HAP-1 (cell line): ENCODE measurements at regions not wholly inside any gene's neighbourhood (a gene's known extent, or its start where the extent isn't known, plus 50 kb on each side); places are given as distances from the start of the nearest gene placed in this dataset.

Experiments used
- DNase-seq, 2 experiments: peaks; one replicate each; pipeline ENCODE4 v3.0.0-alpha.2; 2016 to 2020; ENCODE audit warnings: low spot score in 2 of 2
- H3K27me3 ChIP-seq: fragments of 250-450 bp; sonication (Bioruptor Pico); 2 replicates; pipeline ENCODE4 v1.5.1; 2020; ENCODE audit warnings: low read depth, mild to moderate bottlenecking, moderate library complexity
- H3K36me3 ChIP-seq: fragments of 250-450 bp; sonication (Bioruptor Pico); replicated peaks from 2 replicates; pipeline ENCODE4 v1.5.1; 2020; ENCODE audit warnings: mild to moderate bottlenecking
- H3K4me1 ChIP-seq: fragments of 250-450 bp; sonication (Bioruptor Pico); 2 replicates; pipeline ENCODE4 v1.5.1; 2020; ENCODE audit warnings: mild to moderate bottlenecking
- H3K4me3 ChIP-seq: fragments of 250-450 bp; sonication (Bioruptor Pico); 2 replicates; pipeline ENCODE4 v1.5.1; 2020; ENCODE audit warnings: mild to moderate bottlenecking, moderate library complexity
- H3K9me3 ChIP-seq: fragments of 250-450 bp; sonication (Bioruptor Pico); 2 replicates; pipeline ENCODE4 v1.5.1; 2020; ENCODE audit warnings: mild to moderate bottlenecking, moderate library complexity
- in situ Hi-C: fragments of 300-500 bp; cut with MboI; formaldehyde crosslinking; loops from 3 replicates; pipeline ENCODE4 v1.14.3; 2020; ENCODE audit warnings: low sequenced_read_pairs, inconsistent platforms, mixed read lengths

DNA sequence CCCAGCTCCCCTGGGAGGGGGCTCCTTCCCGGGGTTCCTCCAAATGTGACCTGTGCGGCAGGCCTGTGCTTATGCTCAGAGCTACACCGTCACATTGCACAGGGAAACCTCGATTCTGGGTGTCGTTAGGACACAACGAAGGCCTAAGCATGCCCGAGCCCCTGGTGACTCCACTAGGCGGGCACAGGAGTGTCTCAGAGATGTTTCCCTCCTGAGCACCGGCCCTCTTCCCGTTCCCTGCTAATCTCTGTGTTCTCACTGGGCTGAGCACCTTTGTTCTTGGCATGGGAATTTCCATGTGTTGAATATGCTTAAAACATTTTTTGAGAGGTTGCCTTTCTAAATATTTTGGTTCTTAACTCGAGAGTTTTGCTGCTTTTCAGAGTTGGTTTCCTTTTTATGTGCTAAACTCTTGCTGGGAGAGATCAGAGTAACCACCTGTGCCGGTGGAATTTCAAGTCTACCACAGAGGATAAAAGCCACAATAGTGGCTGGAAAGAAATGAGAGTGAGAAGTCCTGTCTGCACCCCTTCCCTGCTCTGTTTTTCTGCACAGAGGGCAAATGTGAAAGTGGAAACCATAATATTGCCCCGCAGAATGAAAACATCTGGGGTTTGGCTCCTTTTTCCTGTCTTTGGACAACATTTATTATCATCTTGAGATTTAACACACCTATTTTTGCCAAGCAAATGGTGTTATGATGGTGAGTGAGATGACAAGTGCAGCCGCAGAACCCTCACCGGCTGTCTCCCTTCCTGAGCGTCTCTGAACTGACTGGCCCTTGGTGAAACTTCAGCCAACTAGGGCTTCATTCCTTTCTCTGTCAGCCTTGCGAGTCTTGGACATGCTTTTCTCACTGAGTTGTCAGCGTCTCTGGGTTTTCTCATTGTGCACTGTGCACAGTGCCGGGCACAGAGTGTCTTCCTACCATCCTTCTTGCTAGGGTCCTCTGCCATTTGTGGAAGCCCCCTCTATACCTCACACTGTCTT lies 154.1 kb downstream of the VAPA start:
- Histone ChIP-seq H3K36me3 (no peaks in the 10 kb centered on the region), H3K27me3 (no peaks in the 10 kb centered on the region), H3K4me1 (no peaks in the 10 kb centered on the region; the same call in 1 of the 2 replicates), H3K4me3 (no peak overlapping the region), H3K9me3 (no peaks in the 10 kb centered on the region)
- in situ Hi-C loops = no loop called here
- DNase-seq = no peak

DNA sequence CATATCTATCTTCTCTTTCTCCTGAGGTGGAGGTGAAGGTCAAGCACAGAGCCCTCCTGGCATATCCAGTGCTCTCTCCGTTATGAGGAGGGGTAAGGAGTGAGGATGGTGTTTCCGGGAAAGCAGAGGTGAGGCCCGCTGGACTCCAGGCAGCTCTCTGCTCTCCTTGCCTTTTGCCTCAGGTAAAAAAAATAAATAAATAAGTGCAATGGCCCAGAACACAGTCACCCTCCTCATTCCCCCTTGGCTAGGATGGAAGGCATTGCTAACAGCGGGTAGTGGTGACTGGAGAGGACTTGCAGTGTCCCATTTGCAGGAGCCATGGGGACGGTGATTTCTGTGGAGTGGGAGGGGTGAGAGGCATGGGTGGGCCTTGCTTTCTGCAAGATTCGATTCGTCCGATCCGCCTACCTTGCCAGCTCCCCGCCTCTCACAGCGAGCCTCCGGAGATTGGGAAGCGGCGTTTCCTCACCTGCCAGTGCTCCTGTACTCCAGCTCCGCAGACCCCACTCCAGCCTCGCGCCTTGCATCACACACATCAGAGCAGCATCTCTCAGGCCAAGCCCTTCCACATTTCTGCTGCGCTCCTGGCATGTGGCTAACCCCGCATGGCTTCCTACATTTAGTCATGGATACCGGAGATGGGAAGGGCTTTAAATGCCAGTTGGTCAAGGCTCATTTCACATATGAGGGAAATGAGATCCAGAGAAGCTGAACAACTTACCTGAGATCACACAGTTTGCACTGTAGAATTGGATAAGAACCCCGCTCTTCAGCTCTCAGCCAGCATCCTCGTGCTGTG lies 155.2 kb downstream of the VAPA start:
- no peak for DNase-seq
- Histone ChIP-seq H3K36me3 (no peaks in the 10 kb centered on the region), H3K4me1 (no peaks in the 10 kb centered on the region; the same call in 1 of the 2 replicates), H3K27me3 (no peaks in the 10 kb centered on the region), H3K9me3 (no peaks in the 10 kb centered on the region), H3K4me3 (no peak overlapping the region)
- in situ Hi-C loops = no loop called here

DNA sequence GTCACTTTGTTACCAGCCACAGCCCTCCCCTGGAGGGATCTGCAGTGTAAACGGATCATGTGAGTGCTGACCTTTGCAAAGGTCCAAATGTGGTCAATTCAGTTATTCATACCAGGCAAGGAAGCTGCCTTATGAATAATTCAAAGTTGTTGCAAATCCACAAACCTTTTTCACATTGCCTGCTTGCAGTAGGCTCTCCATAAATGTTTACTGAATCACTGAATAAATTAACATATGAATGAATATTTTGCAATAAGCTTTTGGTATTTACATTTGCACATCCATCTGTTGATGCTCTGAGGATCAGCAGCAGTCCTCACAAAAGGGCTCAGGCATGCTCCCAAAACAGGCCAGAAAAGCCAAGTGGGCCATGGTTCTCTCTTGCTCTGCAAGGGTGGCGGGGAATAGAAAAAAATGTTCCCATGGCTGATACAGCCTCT lies 156.8 kb downstream of the VAPA start:
- in situ Hi-C loops = no loop called here
- Histone ChIP-seq H3K27me3 (no peaks in the 10 kb centered on the region), H3K36me3 (no peaks in the 10 kb centered on the region), H3K9me3 (no peaks in the 10 kb centered on the region), H3K4me3 (no peak overlapping the region), H3K4me1 (no peaks in the 10 kb centered on the region; the same call in 1 of the 2 replicates)
- peak; percentile 37 to 38 for DNase-seq

DNA sequence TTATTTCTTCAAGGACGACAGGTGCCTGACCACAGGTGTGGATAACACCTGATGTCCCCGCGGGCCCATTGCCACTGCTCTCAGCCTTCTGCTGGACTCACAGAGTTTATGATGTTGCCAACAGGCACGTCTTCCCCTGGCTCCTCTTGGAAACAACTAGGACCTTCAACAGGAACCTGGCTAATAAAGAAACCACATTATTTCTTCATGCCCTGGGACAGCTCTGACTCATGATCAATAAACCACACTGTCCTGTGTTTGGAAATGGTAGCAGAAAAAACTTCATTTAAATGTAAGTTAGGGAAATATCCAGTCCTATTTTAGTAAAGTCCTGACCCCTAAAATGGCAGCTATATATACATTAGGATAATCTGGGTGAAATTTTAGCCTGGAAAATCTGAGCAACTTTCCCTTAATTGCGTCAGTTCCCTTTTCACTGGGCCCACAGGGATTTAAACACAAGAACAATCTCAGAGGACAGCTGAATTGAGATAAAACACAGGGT lies 158.9 kb downstream of the VAPA start:
- Histone ChIP-seq H3K4me3 (no peak overlapping the region), H3K27me3 (no peaks in the 10 kb centered on the region), H3K36me3 (no peaks in the 10 kb centered on the region), H3K9me3 (no peaks in the 10 kb centered on the region), H3K4me1 (no peaks in the 10 kb centered on the region; the same call in 1 of the 2 replicates)
- in situ Hi-C loops = no loop called here
- no peak for DNase-seq

DNA sequence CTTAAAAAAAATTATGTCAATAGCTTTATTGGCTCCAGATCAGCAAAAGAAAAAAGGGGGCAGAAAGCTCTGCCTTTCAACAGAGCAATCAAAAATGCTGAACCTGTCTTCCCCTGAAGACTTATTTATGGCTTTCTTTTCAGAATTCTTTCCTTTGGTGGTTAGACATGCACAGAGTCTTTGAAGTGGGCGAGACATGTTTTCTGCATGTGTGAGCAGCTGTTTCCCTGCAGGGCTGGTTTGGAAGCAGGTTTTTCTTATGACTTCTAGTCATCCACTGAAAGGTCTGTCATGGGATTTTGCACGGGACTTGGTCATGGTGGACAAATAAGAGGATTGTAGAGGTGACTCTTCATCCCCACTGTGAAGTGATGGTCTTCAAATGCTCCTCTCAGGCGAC lies 160.3 kb downstream of the VAPA start:
- in situ Hi-C loops = no loop called here
- no peaks in the 10 kb centered on the region for H3K9me3 ChIP-seq
- H3K4me1 ChIP-seq = no peaks in the 10 kb centered on the region; the same call in 1 of the 2 replicates
- no peaks in the 10 kb centered on the region for H3K36me3 ChIP-seq
- H3K4me3 ChIP-seq = no peak overlapping the region
- no peaks in the 10 kb centered on the region for H3K27me3 ChIP-seq
- no peak for DNase-seq

DNA sequence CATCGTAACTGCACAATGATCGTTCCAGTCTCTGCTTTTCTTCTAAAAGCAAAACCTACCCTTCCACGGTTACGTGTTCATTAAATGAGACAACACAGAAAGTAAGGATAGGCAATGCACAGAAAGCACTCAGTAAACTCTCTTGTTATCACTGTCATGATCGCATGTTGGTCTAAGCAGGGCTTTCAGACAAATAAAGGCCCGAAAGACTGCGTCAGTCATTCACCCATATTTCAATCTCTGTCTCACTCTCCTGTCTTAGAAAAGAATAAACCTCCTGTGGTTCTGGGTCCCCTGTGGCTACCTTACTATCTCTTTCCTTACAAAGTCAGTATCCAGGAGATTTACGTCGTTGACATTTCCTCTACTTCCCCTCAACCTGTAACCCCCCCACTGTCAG lies 160.9 kb downstream of the VAPA start:
- no peaks in the 10 kb centered on the region; the same call in 1 of the 2 replicates for H3K4me1 ChIP-seq
- H3K36me3 ChIP-seq = no peaks in the 10 kb centered on the region
- in situ Hi-C loops = no loop called here
- DNase-seq = no peak
- H3K27me3 ChIP-seq = no peaks in the 10 kb centered on the region
- H3K4me3 ChIP-seq = no peak overlapping the region
- H3K9me3 ChIP-seq = no peaks in the 10 kb centered on the region

DNA sequence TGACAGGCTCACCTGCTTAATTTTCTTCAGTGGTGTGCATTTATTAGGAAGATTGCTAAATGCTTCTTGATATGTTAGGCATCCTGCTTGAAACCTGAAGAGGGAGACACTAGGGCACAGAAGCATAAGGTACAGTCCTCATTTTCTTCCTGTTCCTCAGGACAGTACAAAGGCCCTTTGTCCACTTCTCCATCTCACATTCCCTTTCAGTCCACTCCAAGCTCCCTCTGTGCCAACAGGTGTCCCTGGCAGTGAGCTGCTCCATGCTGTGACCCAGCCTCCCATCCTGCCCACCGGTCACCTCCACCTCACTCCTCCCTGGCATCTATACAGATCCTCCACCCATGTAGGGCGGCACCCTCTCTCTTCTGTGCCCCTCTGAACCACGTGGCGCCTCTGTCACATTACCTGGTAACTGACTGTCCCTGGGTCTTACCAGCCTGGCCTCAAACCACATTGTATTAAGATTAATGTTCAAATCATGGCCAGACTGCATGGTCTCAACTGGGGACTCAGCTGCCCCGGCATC lies 162.8 kb downstream of the VAPA start:
- Histone ChIP-seq H3K9me3 (no peaks in the 10 kb centered on the region), H3K4me1 (no peaks in the 10 kb centered on the region), H3K4me3 (no peak overlapping the region), H3K36me3 (no peaks in the 10 kb centered on the region), H3K27me3 (no peaks in the 10 kb centered on the region)
- in situ Hi-C loops = no loop called here
- no peak for DNase-seq

DNA sequence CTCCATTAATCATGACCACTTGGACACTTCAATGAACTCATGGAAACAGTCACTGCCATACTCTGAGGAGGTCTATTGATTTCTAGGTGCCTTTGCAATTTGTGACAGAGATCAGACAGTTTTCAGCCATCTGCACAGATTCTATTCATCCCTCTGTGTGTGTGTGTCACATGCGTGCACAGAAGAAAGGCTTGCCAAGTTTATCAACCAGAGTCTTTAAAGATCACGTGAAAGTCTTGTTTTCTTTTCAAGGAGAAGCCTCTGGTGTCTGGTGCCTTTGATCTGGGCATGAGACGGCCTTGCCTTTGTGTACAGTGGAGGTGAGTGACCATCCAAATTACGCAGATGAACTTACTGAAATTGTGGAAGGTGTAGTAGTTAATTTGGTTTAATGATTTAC lies 164.2 kb downstream of the VAPA start:
- H3K4me1 ChIP-seq = no peaks in the 10 kb centered on the region
- in situ Hi-C loops = no loop called here
- H3K4me3 ChIP-seq = no peak overlapping the region
- no peaks in the 10 kb centered on the region for H3K36me3 ChIP-seq
- H3K27me3 ChIP-seq = no peaks in the 10 kb centered on the region
- no peak for DNase-seq
- no peaks in the 10 kb centered on the region for H3K9me3 ChIP-seq

DNA sequence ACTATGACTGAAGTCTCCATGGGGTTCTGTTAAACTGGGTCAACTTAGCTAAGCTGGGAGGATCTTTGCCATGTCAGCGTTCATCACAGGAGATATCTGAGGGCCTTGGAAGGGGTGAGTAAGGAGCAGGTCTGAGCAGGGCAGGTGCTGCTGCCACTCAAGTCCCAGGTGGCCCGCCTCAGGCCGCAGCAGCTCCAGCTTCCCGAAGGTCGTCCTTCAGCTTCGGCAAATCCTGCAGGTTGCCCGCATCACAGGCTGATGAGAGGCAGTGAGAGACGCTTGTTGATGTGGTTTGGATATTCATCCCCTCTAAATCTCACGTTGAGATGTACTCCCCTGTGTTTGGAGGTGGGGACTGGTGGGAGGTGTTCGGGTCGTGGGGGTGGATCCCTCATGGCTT lies 166.6 kb downstream of the VAPA start:
- in situ Hi-C loops = no loop called here
- H3K9me3 ChIP-seq = no peaks in the 10 kb centered on the region
- no peaks in the 10 kb centered on the region for H3K27me3 ChIP-seq
- no peaks in the 10 kb centered on the region for H3K36me3 ChIP-seq
- H3K4me3 ChIP-seq = no peak overlapping the region
- DNase-seq = no peak
- no peaks in the 10 kb centered on the region for H3K4me1 ChIP-seq

DNA sequence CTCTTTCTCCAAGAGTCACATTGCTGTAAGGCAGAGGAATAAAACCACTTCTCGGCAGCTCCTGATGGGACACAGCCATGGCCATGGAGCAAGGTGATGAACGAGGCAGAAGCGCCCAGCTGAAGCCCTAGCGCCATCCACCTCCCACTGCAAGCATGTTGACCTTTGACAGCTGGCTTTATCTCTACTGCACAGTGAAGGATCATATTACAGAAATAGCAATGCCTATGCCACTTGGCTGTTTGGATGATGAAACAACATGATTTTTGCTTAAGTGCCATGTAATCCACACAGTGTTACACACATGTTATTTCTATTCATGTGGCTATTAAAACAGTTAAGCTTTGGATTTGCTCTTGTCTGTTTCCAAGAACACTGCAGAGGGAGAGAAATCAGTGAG lies 167.7 kb downstream of the VAPA start:
- no peak overlapping the region for H3K4me3 ChIP-seq
- in situ Hi-C loops = no loop called here
- no peaks in the 10 kb centered on the region for H3K4me1 ChIP-seq
- no peak for DNase-seq
- no peaks in the 10 kb centered on the region for H3K9me3 ChIP-seq
- H3K27me3 ChIP-seq = no peaks in the 10 kb centered on the region
- no peaks in the 10 kb centered on the region for H3K36me3 ChIP-seq

DNA sequence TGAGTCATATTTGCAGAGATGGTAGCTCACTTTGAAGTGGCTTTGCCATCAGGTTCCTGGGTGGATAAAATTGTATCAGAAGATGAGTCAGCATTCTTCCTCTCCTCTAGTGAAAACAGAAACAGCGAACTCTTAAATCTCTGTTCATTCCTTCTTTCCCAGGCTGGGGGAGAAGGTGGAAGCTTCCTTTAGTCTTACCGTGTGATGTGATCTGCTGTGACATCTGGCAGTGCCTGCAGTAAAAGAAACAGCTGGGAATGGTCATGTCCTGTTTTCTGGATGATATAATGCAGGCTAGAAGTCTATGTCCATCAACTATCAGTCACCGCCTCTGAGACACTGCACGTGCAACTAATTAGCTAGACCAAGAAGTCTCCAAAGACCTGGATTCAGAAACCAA lies 171.6 kb downstream of the VAPA start:
- DNase-seq = no peak
- H3K27me3 ChIP-seq = no peaks in the 10 kb centered on the region
- H3K4me3 ChIP-seq = no peak overlapping the region
- no peaks in the 10 kb centered on the region for H3K36me3 ChIP-seq
- no peaks in the 10 kb centered on the region for H3K4me1 ChIP-seq
- H3K9me3 ChIP-seq = no peaks in the 10 kb centered on the region
- in situ Hi-C loops = no loop called here

DNA sequence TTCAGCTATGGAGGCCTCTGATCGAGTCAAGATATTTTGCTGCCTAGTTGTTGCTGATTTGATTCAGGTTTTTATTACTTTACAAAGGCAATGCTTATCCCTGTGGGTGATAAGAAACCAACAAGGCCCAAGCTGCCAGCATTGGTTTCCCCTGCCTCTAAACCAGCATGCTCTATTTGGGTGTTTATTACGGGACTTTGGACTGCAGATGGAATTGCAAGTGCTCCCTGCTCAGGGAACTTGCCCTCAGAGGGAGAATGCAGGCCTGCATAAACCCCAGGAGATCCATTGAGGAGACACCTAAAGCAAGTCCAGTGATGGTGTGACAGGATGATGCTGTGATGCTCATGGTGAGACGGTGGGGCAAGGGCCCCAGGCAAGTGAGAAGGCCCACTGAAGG lies 172.1 kb downstream of the VAPA start:
- no peak overlapping the region for H3K4me3 ChIP-seq
- no peaks in the 10 kb centered on the region for H3K36me3 ChIP-seq
- no peaks in the 10 kb centered on the region for H3K4me1 ChIP-seq
- in situ Hi-C loops = no loop called here
- no peaks in the 10 kb centered on the region for H3K9me3 ChIP-seq
- no peak for DNase-seq
- H3K27me3 ChIP-seq = no peaks in the 10 kb centered on the region

DNA sequence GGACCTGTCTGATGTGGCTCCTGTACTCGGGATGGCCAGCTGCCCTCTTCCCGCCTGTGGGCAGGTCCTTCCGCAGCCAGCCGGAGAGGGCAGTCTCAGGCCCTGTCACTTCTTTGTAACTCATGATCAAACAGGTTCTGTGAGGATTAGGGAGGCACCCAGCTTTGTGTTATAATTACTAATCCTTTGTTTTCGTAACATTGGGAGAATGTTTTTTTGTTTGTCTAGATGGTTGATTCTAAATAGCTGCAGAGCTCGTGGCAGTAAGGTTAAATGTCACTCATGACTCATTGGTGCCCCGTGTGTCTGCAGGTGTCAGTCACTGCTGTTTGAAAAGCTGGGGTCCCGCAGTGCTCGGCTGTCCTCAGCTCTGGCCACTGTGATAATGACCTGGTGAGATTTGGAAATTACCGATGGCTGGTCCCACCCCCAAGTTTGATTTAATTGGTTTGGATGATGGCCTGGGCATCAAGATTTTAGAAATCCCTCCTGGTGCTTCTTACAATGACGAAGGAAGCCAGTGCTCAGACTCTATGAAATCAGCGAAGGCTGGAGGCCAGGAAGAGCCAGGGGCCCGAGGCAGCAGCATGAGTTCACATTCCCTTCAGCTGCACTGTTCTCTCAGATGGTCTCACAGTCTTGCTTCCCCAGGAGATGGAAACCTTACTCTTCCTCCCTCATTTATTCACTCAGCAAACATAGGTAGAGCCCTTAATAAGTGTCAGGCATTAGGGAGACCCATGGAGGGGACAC lies 172.8 kb downstream of the VAPA start:
- in situ Hi-C loops = no loop called here
- Histone ChIP-seq H3K4me3 (no peak overlapping the region), H3K36me3 (no peaks in the 10 kb centered on the region), H3K9me3 (no peaks in the 10 kb centered on the region), H3K27me3 (no peaks in the 10 kb centered on the region), H3K4me1 (no peaks in the 10 kb centered on the region)
- no peak for DNase-seq
